ENCODE measurements at regions not wholly inside any gene's neighbourhood (a gene's known extent, or its start where the extent isn't known, plus 50 kb on each side); places are given as distances from the start of the nearest gene placed in this dataset.
"Not testable (repeated sequence)": the region's sequence is repeated elsewhere in the genome, so short reads cannot be mapped to it uniquely, and the experiment has no call there.

GRCh38 chr1:232170909-232171308, 459.0 kb downstream of the SIPA1L2 start:
- H3K4me3 ChIP-seq (ENCODE audit: low read length) = no peak overlapping the region
- CTCF ChIA-PET = no interaction called here
- POLR2A ChIA-PET = no interaction called here
- Mint-ChIP-seq H3K4me3 (no peak overlapping the region), H3K36me3 (peaks cover 0 to 5% (median 0%) of the 10 kb centered on the region in 3 donors), H3K9me3 (peaks cover 0 to 2% (median 0%) of the 10 kb centered on the region in 5 donors), H3K27me3 (peaks cover 3 to 18% of the 10 kb centered on the region in 2 donors), H3K4me1 (peaks cover 8 to 11% (median 11%) of the 10 kb centered on the region in 3 donors), H3K27ac (no peak overlapping the region)
- no peaks in the 10 kb centered on the region for H3K9me3 ChIP-seq (ENCODE audit: low read length)
- DNase-seq = no peak
- H3K27me3 ChIP-seq (ENCODE audit: insufficient read depth, low read length, poor library complexity, severe bottlenecking) = no peaks in the 10 kb centered on the region
- no peaks in the 10 kb centered on the region for H3K4me1 ChIP-seq (ENCODE audit: insufficient read depth, low read length)
- no peaks in the 10 kb centered on the region for H3K36me3 ChIP-seq (ENCODE audit: insufficient read depth, low read length)
- no peak overlapping the region for H3K27ac ChIP-seq (ENCODE audit: low read depth, low read length)

- POLR2A ChIA-PET = interaction anchor here (0.6 kb wide), 1 partner anchor 192 kb away, joined by 4 read pairs; no protein-coding TSS in a partner anchor
- Mint-ChIP-seq H3K4me3 (no peak overlapping the region), H3K36me3 (peaks cover 0 to 5% (median 0%) of the 10 kb centered on the region in 3 donors), H3K9me3 (peaks cover 0 to 7% (median 0%) of the 10 kb centered on the region in 5 donors), H3K27me3 (peaks cover 3 to 12% of the 10 kb centered on the region in 2 donors), H3K27ac (no peak overlapping the region), H3K4me1 (peaks cover 8 to 11% (median 11%) of the 10 kb centered on the region in 3 donors)
- Histone ChIP-seq H3K27me3 (ENCODE audit: insufficient read depth, low read length, poor library complexity, severe bottlenecking) (no peaks in the 10 kb centered on the region), H3K4me3 (ENCODE audit: low read length) (no peak overlapping the region), H3K27ac (ENCODE audit: low read depth, low read length) (no peak overlapping the region), H3K36me3 (ENCODE audit: insufficient read depth, low read length) (no peaks in the 10 kb centered on the region), H3K9me3 (ENCODE audit: low read length) (no peaks in the 10 kb centered on the region), H3K4me1 (ENCODE audit: insufficient read depth, low read length) (no peaks in the 10 kb centered on the region)
- CTCF ChIA-PET = interaction anchor here (1.1 kb wide), 1 partner anchor 302 kb away, joined by 3 read pairs; no protein-coding TSS in a partner anchor
- no peak for DNase-seq
Measured at GRCh38 chr1:232169436-232169835, 460.5 kb downstream of the SIPA1L2 start.

- Histone ChIP-seq H3K27ac (ENCODE audit: low read depth, low read length) (no peak overlapping the region), H3K36me3 (ENCODE audit: insufficient read depth, low read length) (no peaks in the 10 kb centered on the region), H3K9me3 (ENCODE audit: low read length) (no peaks in the 10 kb centered on the region), H3K4me3 (ENCODE audit: low read length) (no peak overlapping the region), H3K4me1 (ENCODE audit: insufficient read depth, low read length) (no peaks in the 10 kb centered on the region), H3K27me3 (ENCODE audit: insufficient read depth, low read length, poor library complexity, severe bottlenecking) (no peaks in the 10 kb centered on the region)
- no peak overlapping the region for H3K27ac Mint-ChIP-seq
- peaks cover 0 to 5% (median 0%) of the 10 kb centered on the region in 3 donors for H3K36me3 Mint-ChIP-seq
- H3K4me3 Mint-ChIP-seq = no peak overlapping the region
- H3K27me3 Mint-ChIP-seq = peaks cover 3 to 5% of the 10 kb centered on the region in 2 donors
- peaks cover 0 to 7% (median 0%) of the 10 kb centered on the region in 5 donors for H3K9me3 Mint-ChIP-seq
- CTCF ChIA-PET = no interaction called here
- H3K4me1 Mint-ChIP-seq = peaks cover 8 to 11% (median 11%) of the 10 kb centered on the region in 3 donors
- POLR2A ChIA-PET = no interaction called here
- DNase-seq = no peak
Measured at GRCh38 chr1:232168508-232168907, 461.4 kb downstream of the SIPA1L2 start.

- Histone ChIP-seq H3K27ac (ENCODE audit: low read depth, low read length) (no peak overlapping the region), H3K4me3 (ENCODE audit: low read length) (no peak overlapping the region), H3K36me3 (ENCODE audit: insufficient read depth, low read length) (no peaks in the 10 kb centered on the region), H3K4me1 (ENCODE audit: insufficient read depth, low read length) (no peaks in the 10 kb centered on the region), H3K27me3 (ENCODE audit: insufficient read depth, low read length, poor library complexity, severe bottlenecking) (no peaks in the 10 kb centered on the region), H3K9me3 (ENCODE audit: low read length) (no peaks in the 10 kb centered on the region)
- Mint-ChIP-seq H3K4me3 (no peak overlapping the region), H3K27ac (no peak overlapping the region), H3K9me3 (peaks cover 0 to 7% (median 2%) of the 10 kb centered on the region in 5 donors), H3K27me3 (peaks cover 2 to 5% of the 10 kb centered on the region in 2 donors), H3K4me1 (peaks cover under 1 to 1% (median under 1%) of the 10 kb centered on the region in 3 donors), H3K36me3 (peaks cover 0 to 5% (median 0%) of the 10 kb centered on the region in 3 donors)
- CTCF ChIA-PET = no interaction called here
- no peak for DNase-seq
- POLR2A ChIA-PET = no interaction called here
Measured at GRCh38 chr1:232166942-232167341, 463.0 kb downstream of the SIPA1L2 start.

- no peak overlapping the region for H3K4me3 ChIP-seq (ENCODE audit: low read length)
- Mint-ChIP-seq H3K36me3 (peaks cover 0 to 5% (median 0%) of the 10 kb centered on the region in 3 donors), H3K4me1 (peaks cover 0 to 1% (median 0%) of the 10 kb centered on the region in 3 donors), H3K27ac (peak overlapping the region in 1 of 8 donors; percentile 10), H3K4me3 (no peak overlapping the region), H3K27me3 (peaks cover 5% of the 10 kb centered on the region in 2 donors), H3K9me3 (peaks cover 0 to 7% (median 2%) of the 10 kb centered on the region in 5 donors)
- H3K27ac ChIP-seq (ENCODE audit: low read depth, low read length) = no peak overlapping the region
- H3K4me1 ChIP-seq (ENCODE audit: insufficient read depth, low read length) = no peaks in the 10 kb centered on the region
- H3K36me3 ChIP-seq (ENCODE audit: insufficient read depth, low read length) = no peaks in the 10 kb centered on the region
- no peaks in the 10 kb centered on the region for H3K27me3 ChIP-seq (ENCODE audit: insufficient read depth, low read length, poor library complexity, severe bottlenecking)
- CTCF ChIA-PET = no interaction called here
- POLR2A ChIA-PET = no interaction called here
- H3K9me3 ChIP-seq (ENCODE audit: low read length) = no peaks in the 10 kb centered on the region
- no peak for DNase-seq
Measured at GRCh38 chr1:232164078-232164963, 465.6 kb downstream of the SIPA1L2 start.

- peaks cover 0 to 7% (median 2%) of the 10 kb centered on the region in 5 donors for H3K9me3 Mint-ChIP-seq
- ChIA-PET CTCF (no interaction called here), POLR2A (no interaction called here)
- no peak overlapping the region for H3K4me3 Mint-ChIP-seq
- peaks cover 0 to 5% (median 0%) of the 10 kb centered on the region in 3 donors for H3K36me3 Mint-ChIP-seq
- H3K4me1 Mint-ChIP-seq = peaks cover 0 to 1% (median 0%) of the 10 kb centered on the region in 3 donors
- no peak overlapping the region for H3K27ac Mint-ChIP-seq
- H3K27me3 Mint-ChIP-seq = peaks cover 5% of the 10 kb centered on the region in 2 donors
- Histone ChIP-seq H3K4me3 (ENCODE audit: low read length) (no peak overlapping the region), H3K4me1 (ENCODE audit: insufficient read depth, low read length) (no peaks in the 10 kb centered on the region), H3K27ac (ENCODE audit: low read depth, low read length) (no peak overlapping the region), H3K9me3 (ENCODE audit: low read length) (no peaks in the 10 kb centered on the region), H3K27me3 (ENCODE audit: insufficient read depth, low read length, poor library complexity, severe bottlenecking) (no peaks in the 10 kb centered on the region), H3K36me3 (ENCODE audit: insufficient read depth, low read length) (no peaks in the 10 kb centered on the region)
- DNase-seq = no peak
Measured at GRCh38 chr1:232163533-232163932, 466.4 kb downstream of the SIPA1L2 start.

- ChIA-PET CTCF (no interaction called here), POLR2A (no interaction called here)
- H3K4me1 Mint-ChIP-seq = peaks cover 0 to 1% (median 0%) of the 10 kb centered on the region in 3 donors
- no peak for DNase-seq
- H3K27ac ChIP-seq (ENCODE audit: low read depth, low read length) = no peak overlapping the region
- peaks cover 0 to 5% (median 0%) of the 10 kb centered on the region in 3 donors for H3K36me3 Mint-ChIP-seq
- no peaks in the 10 kb centered on the region for H3K9me3 ChIP-seq (ENCODE audit: low read length)
- no peak overlapping the region for H3K4me3 ChIP-seq (ENCODE audit: low read length)
- H3K27me3 ChIP-seq (ENCODE audit: insufficient read depth, low read length, poor library complexity, severe bottlenecking) = no peaks in the 10 kb centered on the region
- H3K4me1 ChIP-seq (ENCODE audit: insufficient read depth, low read length) = no peaks in the 10 kb centered on the region
- H3K9me3 Mint-ChIP-seq = peaks cover 0 to 9% (median 5%) of the 10 kb centered on the region in 5 donors
- H3K36me3 ChIP-seq (ENCODE audit: insufficient read depth, low read length) = no peaks in the 10 kb centered on the region
- no peak overlapping the region for H3K4me3 Mint-ChIP-seq
- no peak overlapping the region for H3K27ac Mint-ChIP-seq
- peaks cover 5% of the 10 kb centered on the region in 2 donors for H3K27me3 Mint-ChIP-seq
Measured at GRCh38 chr1:232162001-232162400, 467.9 kb downstream of the SIPA1L2 start.

- H3K9me3 Mint-ChIP-seq; POLR2A ChIA-PET; H3K27ac Mint-ChIP-seq; H3K36me3 ChIP-seq (ENCODE audit: insufficient read depth, low read length); H3K4me1 ChIP-seq (ENCODE audit: insufficient read depth, low read length); H3K9me3 ChIP-seq (ENCODE audit: low read length); H3K27ac ChIP-seq (ENCODE audit: low read depth, low read length); H3K36me3 Mint-ChIP-seq; H3K4me3 ChIP-seq (ENCODE audit: low read length); DNase-seq; H3K27me3 ChIP-seq (ENCODE audit: insufficient read depth, low read length, poor library complexity, severe bottlenecking); CTCF ChIA-PET; H3K4me3 Mint-ChIP-seq; H3K4me1 Mint-ChIP-seq: not testable (repeated sequence)
- H3K27me3 Mint-ChIP-seq = peaks cover 5 to 18% of the 10 kb centered on the region in 2 donors
Measured at GRCh38 chr1:232158558-232158957, 471.4 kb downstream of the SIPA1L2 start.

Measured in CD8-positive, alpha-beta memory T cell (primary cell).